Keratinocyte (primary cell): ENCODE measurements at regions not wholly inside any gene's neighbourhood (a gene's known extent, or its start where the extent isn't known, plus 50 kb on each side); places are given as distances from the start of the nearest gene placed in this dataset.

Experiments
- EZH2 ChIP-seq: IDR thresholded peaks from one replicate; pipeline ENCODE4 v1.6.1; 2012; ENCODE audit warnings: inconsistent platforms, mild to moderate bottlenecking, low read length, moderate library complexity
- TF ChIP-seq, protein P1 (sequence below), 3 experiments: IDR thresholded peaks in 1 of 3; conservative IDR thresholded peaks in 1 of 3; optimal IDR thresholded peaks in 1 of 3; 2 replicates in 2 of 3; 3 replicates in 1 of 3; pipeline versions ENCODE3 to v1.5.1; 2011; ENCODE audit warnings: low read length in 3 of 3, mild to moderate bottlenecking in 3 of 3, moderate library complexity in 2 of 3, control low read depth in 1 of 3, inconsistent platforms in 1 of 3; ENCODE audit not compliant: insufficient read depth in 2 of 3; ENCODE audit errors: extremely low read depth in 1 of 3

DNA sequence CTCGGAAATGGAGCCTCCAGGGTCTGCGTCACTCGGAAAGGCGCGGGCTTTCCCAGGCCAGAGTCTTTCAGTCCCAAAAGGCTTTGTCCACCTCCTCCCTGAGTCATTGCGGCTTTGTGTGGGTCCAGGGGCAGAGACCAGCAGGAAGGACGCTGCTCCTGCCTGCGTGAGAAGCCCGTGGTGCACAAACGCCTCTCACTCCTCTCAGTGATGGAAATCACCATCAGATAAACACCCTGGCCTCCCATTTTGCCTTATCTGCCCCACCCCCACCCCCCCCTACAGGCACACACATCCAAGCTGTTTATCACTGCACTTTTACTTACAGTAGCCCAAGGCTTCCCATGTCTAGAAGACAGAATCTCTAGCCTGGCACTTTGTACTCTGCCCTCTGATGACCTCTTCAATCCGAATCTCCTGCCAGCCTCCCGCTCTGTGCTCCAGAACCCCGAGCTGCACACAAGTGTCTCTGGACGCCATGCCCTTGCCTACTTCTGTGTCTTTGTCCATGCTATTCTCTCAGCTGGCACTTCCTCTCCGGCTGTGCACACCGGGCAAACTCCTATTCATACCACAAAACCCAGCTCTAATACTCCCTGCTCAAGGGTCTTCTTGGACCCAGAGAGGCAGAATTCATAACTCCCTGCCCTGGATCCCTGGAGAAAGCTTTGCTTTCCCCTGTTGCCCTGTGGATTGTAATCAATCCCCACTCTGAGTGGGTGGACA lies 954.6 kb downstream of the TBC1D22A start:
- TF ChIP-seq, protein P1, sequence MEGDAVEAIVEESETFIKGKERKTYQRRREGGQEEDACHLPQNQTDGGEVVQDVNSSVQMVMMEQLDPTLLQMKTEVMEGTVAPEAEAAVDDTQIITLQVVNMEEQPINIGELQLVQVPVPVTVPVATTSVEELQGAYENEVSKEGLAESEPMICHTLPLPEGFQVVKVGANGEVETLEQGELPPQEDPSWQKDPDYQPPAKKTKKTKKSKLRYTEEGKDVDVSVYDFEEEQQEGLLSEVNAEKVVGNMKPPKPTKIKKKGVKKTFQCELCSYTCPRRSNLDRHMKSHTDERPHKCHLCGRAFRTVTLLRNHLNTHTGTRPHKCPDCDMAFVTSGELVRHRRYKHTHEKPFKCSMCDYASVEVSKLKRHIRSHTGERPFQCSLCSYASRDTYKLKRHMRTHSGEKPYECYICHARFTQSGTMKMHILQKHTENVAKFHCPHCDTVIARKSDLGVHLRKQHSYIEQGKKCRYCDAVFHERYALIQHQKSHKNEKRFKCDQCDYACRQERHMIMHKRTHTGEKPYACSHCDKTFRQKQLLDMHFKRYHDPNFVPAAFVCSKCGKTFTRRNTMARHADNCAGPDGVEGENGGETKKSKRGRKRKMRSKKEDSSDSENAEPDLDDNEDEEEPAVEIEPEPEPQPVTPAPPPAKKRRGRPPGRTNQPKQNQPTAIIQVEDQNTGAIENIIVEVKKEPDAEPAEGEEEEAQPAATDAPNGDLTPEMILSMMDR (optimal IDR thresholded peaks at IDR 0.05 in 1 of 3, IDR thresholded peaks at IDR 0.05 in 1 of 3, conservative IDR thresholded peaks at IDR 0.05 in 1 of 3; ENCODE audit: extremely low read depth in 1 of 3, insufficient read depth in 2 of 3, low read length in 3 of 3): no peak
- TF ChIP-seq EZH2: no peak
